Natural killer cell (primary cell): ENCODE measurements at regions not wholly inside any gene's neighbourhood (a gene's known extent, or its start where the extent isn't known, plus 50 kb on each side); places are given as distances from the start of the nearest gene placed in this dataset.

Source experiments
- ATAC-seq, 3 donors: fragments of 150-1000 bp in 2 of 3; fragments of 200-7000 bp in 1 of 3; cut with Tn5 transposase; 1 replicate in 1 of 3; 2 replicates in 2 of 3; pipeline ENCODE4 v1.10.0; 2021; ENCODE audit warnings: mild to moderate bottlenecking in 2 of 3, moderate library complexity in 2 of 3
- DNase-seq, 2 donors: peaks; one replicate each; pipeline versions ENCODE4 v3.0.0 to v3.0.0-alpha.2; 2013 to 2021; ENCODE audit warnings: mixed read lengths in 1 of 2
- H3K27ac ChIP-seq: one replicate; pipeline ENCODE4 v1.5.1; 2013; ENCODE audit warnings: mild to moderate bottlenecking, low read length
- H3K27me3 ChIP-seq: one replicate; pipeline ENCODE4 v1.6.1; 2013; ENCODE audit warnings: low read length; ENCODE audit not compliant: control insufficient read depth, insufficient read depth
- H3K36me3 ChIP-seq: one replicate; pipeline ENCODE4 v1.6.1; 2013; ENCODE audit warnings: low read length; ENCODE audit not compliant: control insufficient read depth, insufficient read depth
- H3K4me1 ChIP-seq: one replicate; pipeline ENCODE4 v1.6.1; 2013; ENCODE audit warnings: low read length; ENCODE audit not compliant: control insufficient read depth, insufficient read depth
- H3K4me3 ChIP-seq: one replicate; pipeline ENCODE4 v1.5.1; 2013; ENCODE audit warnings: low read length
- H3K9me3 ChIP-seq: one replicate; pipeline ENCODE4 v1.6.1; 2013; ENCODE audit warnings: low read length; ENCODE audit not compliant: control insufficient read depth, insufficient read depth
- H3K27ac Mint-ChIP-seq, 2 donors: one replicate each; pipeline ENCODE4 v1.8.0; 2022; ENCODE audit warnings: mild to moderate bottlenecking in 2 of 2, mixed read lengths in 2 of 2, moderate library complexity in 1 of 2
- H3K27me3 Mint-ChIP-seq, 2 donors: one replicate each; pipeline ENCODE4 v1.8.0; 2022; ENCODE audit warnings: low read depth in 2 of 2, mixed read lengths in 2 of 2
- H3K36me3 Mint-ChIP-seq: one replicate; pipeline ENCODE4 v1.8.0; 2022; ENCODE audit warnings: mixed read lengths
- H3K4me1 Mint-ChIP-seq, 2 donors: one replicate each; pipeline ENCODE4 v1.8.0; 2022; ENCODE audit warnings: mixed read lengths in 2 of 2
- H3K4me3 Mint-ChIP-seq: one replicate; pipeline ENCODE4 v1.8.0; 2022; ENCODE audit warnings: mild to moderate bottlenecking, moderate library complexity, mixed read lengths
- H3K9me3 Mint-ChIP-seq, 2 donors: one replicate each; pipeline ENCODE4 v1.8.0; 2022; ENCODE audit warnings: mixed read lengths in 2 of 2
- WGBS: methylation state at CpG from one replicate; pipeline ENCODE4 v1.1.7; 2013; ENCODE audit warnings: missing lambda C conversion rate; ENCODE audit not compliant: insufficient coverage; 5-methylcytosine and 5-hydroxymethylcytosine counted together
- intact Hi-C: fragments of 100-400 bp; cut with micrococcal nuclease; formaldehyde crosslinking; loops from one replicate; pipeline ENCODE4 v1.14.2; 2022
- TF ChIP-seq, protein P1 (sequence below): fragments of 200-600 bp; IDR thresholded peaks from one replicate; pipeline ENCODE4 v1.8.0; 2022; ENCODE audit warnings: antibody characterized with exemption

DNA sequence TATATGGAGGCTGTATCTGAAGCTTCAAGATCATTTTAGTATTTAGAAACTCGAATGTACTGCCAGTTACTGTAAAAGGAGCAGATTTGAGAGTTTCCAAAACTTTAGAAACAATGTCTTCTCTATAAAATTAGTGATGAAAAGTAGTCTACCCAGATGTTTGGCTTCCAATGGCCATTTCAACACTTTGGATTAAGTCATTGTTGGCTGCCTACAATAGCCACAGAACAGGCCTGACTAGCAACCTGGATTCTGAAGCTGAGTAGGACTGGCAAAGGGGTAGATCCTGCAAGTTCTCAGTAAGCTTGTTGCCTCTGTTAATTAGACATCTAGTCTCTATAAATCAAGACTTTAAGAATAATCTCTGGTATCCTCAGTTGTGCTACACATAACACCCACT, 239.0 kb upstream of the KCNMB2 start:
- no CpG with 5 or more reads among the region's 1 CpG for WGBS
- ATAC-seq = no peak

DNA sequence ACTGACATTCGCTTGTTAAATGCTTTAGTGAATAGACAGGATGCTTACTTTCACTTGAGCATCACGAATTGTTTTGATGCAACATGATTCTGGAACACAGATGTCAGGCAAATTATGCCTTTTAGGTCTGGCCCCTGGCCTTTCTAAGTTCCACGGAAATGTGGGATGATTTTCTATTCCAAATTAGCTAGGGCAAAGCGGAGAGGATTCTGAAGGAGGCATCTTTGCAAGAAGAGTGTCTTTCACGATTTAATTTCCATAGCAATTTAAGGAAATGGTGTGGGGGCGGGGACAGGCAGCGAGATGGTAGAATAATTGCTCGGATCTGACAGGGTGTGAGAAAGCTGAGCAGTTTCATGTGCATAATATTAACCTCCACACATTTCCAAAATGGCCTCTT, 238.5 kb upstream of the KCNMB2 start:
- peaks cover 0 to 6% of the 10 kb centered on the region in 2 donors for H3K27me3 Mint-ChIP-seq
- TF ChIP-seq, protein P1, sequence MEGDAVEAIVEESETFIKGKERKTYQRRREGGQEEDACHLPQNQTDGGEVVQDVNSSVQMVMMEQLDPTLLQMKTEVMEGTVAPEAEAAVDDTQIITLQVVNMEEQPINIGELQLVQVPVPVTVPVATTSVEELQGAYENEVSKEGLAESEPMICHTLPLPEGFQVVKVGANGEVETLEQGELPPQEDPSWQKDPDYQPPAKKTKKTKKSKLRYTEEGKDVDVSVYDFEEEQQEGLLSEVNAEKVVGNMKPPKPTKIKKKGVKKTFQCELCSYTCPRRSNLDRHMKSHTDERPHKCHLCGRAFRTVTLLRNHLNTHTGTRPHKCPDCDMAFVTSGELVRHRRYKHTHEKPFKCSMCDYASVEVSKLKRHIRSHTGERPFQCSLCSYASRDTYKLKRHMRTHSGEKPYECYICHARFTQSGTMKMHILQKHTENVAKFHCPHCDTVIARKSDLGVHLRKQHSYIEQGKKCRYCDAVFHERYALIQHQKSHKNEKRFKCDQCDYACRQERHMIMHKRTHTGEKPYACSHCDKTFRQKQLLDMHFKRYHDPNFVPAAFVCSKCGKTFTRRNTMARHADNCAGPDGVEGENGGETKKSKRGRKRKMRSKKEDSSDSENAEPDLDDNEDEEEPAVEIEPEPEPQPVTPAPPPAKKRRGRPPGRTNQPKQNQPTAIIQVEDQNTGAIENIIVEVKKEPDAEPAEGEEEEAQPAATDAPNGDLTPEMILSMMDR = no peak
- WGBS = 96% methylated on average over 7 of the region's 8 CpGs
- no peak overlapping the region for H3K4me3 Mint-ChIP-seq
- H3K27me3 ChIP-seq = peaks cover 2% of the 10 kb centered on the region
- DNase-seq (no peak), ATAC-seq (no peak)
- no peaks in the 10 kb centered on the region for H3K36me3 ChIP-seq
- H3K9me3 ChIP-seq = no peaks in the 10 kb centered on the region
- no peaks in the 10 kb centered on the region for H3K36me3 Mint-ChIP-seq
- no peaks in the 10 kb centered on the region for H3K4me1 ChIP-seq
- H3K4me3 ChIP-seq = no peak overlapping the region
- no peaks in the 10 kb centered on the region for H3K4me1 Mint-ChIP-seq
- H3K9me3 Mint-ChIP-seq = no peaks in the 10 kb centered on the region
- H3K27ac ChIP-seq = no peak overlapping the region
- intact Hi-C loops = no loop called here
- H3K27ac Mint-ChIP-seq = no peak overlapping the region

More for the DNA sequence above, 239.0 kb upstream of the KCNMB2 start:
- H3K4me3 Mint-ChIP-seq = no peak overlapping the region
- H3K36me3 Mint-ChIP-seq = no peaks in the 10 kb centered on the region
- no peak overlapping the region for H3K27ac Mint-ChIP-seq
- H3K4me3 ChIP-seq = no peak overlapping the region
- H3K4me1 Mint-ChIP-seq = no peaks in the 10 kb centered on the region
- H3K9me3 ChIP-seq = no peaks in the 10 kb centered on the region
- no peaks in the 10 kb centered on the region for H3K4me1 ChIP-seq
- peaks cover 0 to 6% of the 10 kb centered on the region in 2 donors for H3K27me3 Mint-ChIP-seq
- intact Hi-C loops = no loop called here
- no peaks in the 10 kb centered on the region for H3K36me3 ChIP-seq
- no peak overlapping the region for H3K27ac ChIP-seq
- peaks cover 2% of the 10 kb centered on the region for H3K27me3 ChIP-seq
- H3K9me3 Mint-ChIP-seq = no peaks in the 10 kb centered on the region
- TF ChIP-seq, protein P1 = no peak
- DNase-seq = no peak

DNA sequence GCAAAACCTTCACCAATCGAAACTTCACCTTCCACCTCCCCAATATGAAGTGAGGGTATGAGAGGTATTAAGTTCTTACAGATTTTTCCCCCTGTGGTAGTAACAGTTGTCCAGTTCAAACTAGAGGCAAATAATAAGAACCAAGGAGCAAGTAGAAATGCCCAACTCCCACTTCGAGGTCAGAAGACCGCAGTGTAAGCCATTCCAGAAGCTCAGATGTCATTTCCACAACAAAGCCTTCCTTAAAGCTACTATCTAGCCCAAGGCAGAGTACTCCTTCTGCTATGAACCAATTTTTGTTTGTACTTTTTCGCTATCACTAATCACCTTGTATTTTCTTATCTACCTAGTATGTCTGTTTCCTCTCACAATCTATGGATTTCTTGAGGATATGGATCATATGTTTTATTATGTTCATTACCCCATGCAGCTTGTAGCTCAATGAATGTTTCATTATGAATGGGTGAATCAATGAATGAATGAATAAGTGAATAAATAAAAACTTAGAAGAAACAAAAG, 235.7 kb upstream of the KCNMB2 start:
- Mint-ChIP-seq H3K4me1 (no peaks in the 10 kb centered on the region), H3K36me3 (no peaks in the 10 kb centered on the region), H3K27ac (no peak overlapping the region), H3K27me3 (peaks cover 0 to 6% of the 10 kb centered on the region in 2 donors), H3K4me3 (no peak overlapping the region), H3K9me3 (no peaks in the 10 kb centered on the region)
- DNase-seq (no peak), ATAC-seq (no peak)
- Histone ChIP-seq H3K4me1 (no peaks in the 10 kb centered on the region), H3K27ac (no peak overlapping the region), H3K9me3 (no peaks in the 10 kb centered on the region), H3K36me3 (no peaks in the 10 kb centered on the region), H3K4me3 (no peak overlapping the region), H3K27me3 (peaks cover 2% of the 10 kb centered on the region)
- TF ChIP-seq, protein P1 = no peak
- 88% methylated on average over 2 of the region's 4 CpGs for WGBS
- intact Hi-C loops = no loop called here
